Hepatocyte (in vitro differentiated cells): ENCODE measurements at regions not wholly inside any gene's neighbourhood (a gene's known extent, or its start where the extent isn't known, plus 50 kb on each side); places are given as distances from the start of the nearest gene placed in this dataset.

Source experiments
- CTCF ChIP-seq: fragments of 200-600 bp; sonication (generic); IDR thresholded peaks from 2 replicates; pipeline ENCODE4 v1.5.1; 2016; ENCODE audit warnings: antibody characterized with exemption, mild to moderate bottlenecking; ENCODE audit not compliant: poor library complexity
- EZH2 ChIP-seq: fragments of 200-600 bp; sonication (generic); IDR thresholded peaks from 2 replicates; pipeline ENCODE4 v1.6.1; 2016; ENCODE audit warnings: antibody characterized with exemption, mild to moderate bottlenecking, borderline replicate concordance
- EZH2phosphoT487 ChIP-seq: fragments of 200-600 bp; sonication (generic); IDR thresholded peaks from one replicate; pipeline ENCODE4 v1.6.1; 2018; ENCODE audit warnings: antibody characterized with exemption, mild to moderate bottlenecking, low read depth, moderate library complexity; ENCODE audit not compliant: unreplicated experiment, severe bottlenecking

- TF ChIP-seq CTCF (no peak), EZH2phosphoT487 (no peak), EZH2 (no peak)
Observed at GRCh38 chr12:123085730-123086487, 65.0 kb downstream of the PITPNM2 start.
